HUES48 (cell line): ENCODE measurements at regions not wholly inside any gene's neighbourhood (a gene's known extent, or its start where the extent isn't known, plus 50 kb on each side); places are given as distances from the start of the nearest gene placed in this dataset.

Experiments
- H3K27ac ChIP-seq: one replicate; pipeline ENCODE4 v1.7.0; 2013; ENCODE audit warnings: low read depth, low read length, inconsistent platforms
- H3K27me3 ChIP-seq: 2 replicates; pipeline ENCODE4 v1.6.1; 2013; ENCODE audit warnings: mild to moderate bottlenecking, low read length; ENCODE audit not compliant: control insufficient read depth, insufficient read depth
- H3K36me3 ChIP-seq: 2 replicates; pipeline ENCODE4 v1.6.1; 2013; ENCODE audit warnings: low read length; ENCODE audit not compliant: control insufficient read depth, insufficient read depth
- H3K4me1 ChIP-seq: 2 replicates; pipeline ENCODE4 v1.6.1; 2013; ENCODE audit warnings: mild to moderate bottlenecking, low read length; ENCODE audit not compliant: control insufficient read depth, insufficient read depth
- H3K4me3 ChIP-seq: 2 replicates; pipeline ENCODE4 v1.5.1; 2013; ENCODE audit warnings: mild to moderate bottlenecking, low read depth, low read length
- H3K9ac ChIP-seq: 2 replicates; pipeline ENCODE4 v1.6.1; 2013; ENCODE audit warnings: mild to moderate bottlenecking, low read depth, low read length, moderate library complexity
- H3K9me3 ChIP-seq: 2 replicates; pipeline ENCODE4 v1.6.1; 2013; ENCODE audit warnings: low read length; ENCODE audit not compliant: control insufficient read depth, insufficient read depth

DNA sequence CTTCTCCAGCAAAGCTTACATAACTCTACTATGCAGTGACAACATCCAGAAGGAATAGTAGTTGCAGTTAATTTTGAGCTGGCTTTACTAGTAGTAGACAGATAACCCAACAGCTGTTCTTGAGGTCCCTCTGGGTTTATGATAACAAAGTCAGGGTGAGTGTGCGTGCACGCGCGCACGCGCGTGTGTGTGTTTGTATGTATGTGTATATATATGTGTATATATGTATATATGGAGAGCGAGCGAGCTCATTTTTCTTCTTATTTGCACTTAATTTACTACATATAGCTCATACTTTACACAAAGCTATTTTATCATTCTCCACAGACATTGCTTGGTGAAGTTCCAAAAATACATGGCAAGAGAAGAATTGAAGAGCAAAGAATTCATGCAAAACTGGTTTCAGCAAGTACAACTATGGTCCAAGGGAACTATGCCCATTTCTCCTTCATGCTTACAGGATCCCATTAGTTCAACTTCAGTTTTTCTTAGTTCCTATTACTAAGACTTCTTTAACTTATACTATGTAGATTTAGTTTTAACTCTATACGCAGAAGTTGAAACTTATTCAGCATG lies 105.9 kb upstream of the TMEM168 start:
- Histone ChIP-seq H3K27ac (no peak overlapping the region), H3K9me3 (peaks cover 2% of the 10 kb centered on the region; the same call in 1 of the 2 replicates), H3K9ac (no peak overlapping the region), H3K4me1 (no peaks in the 10 kb centered on the region), H3K36me3 (peaks cover 20% of the 10 kb centered on the region; the same call in 1 of the 2 replicates), H3K27me3 (no peaks in the 10 kb centered on the region), H3K4me3 (no peak overlapping the region)

GRCh38 chr7:112892263-112892662 lies 102.1 kb upstream of the TMEM168 start:
- Histone ChIP-seq H3K4me1 (peaks cover 15% of the 10 kb centered on the region), H3K27ac (no peak overlapping the region)

DNA sequence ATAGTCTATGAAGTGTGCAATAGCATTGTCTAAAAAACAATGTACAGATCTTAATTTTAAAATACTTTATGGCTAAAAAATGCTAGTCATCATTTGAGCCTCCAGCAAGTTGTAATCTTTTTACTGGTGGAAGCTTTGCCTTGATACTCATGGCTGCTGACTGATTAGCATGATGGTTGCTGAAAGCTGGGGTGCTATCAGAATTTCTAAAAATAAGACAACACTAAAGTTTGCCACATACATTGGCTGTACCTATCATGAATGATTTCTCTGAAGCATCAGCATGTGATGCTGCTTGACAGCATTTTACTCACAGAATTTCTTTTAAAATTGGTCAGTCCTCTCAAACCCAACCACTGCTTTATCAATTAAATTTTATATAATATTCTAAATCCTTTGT lies 101.5 kb upstream of the TMEM168 start:
- no peak overlapping the region for H3K4me3 ChIP-seq
- H3K27ac ChIP-seq: no peak overlapping the region
- no peak overlapping the region for H3K9ac ChIP-seq
- peaks cover 20% of the 10 kb centered on the region; the same call in 1 of the 2 replicates for H3K36me3 ChIP-seq
- peaks cover 15% of the 10 kb centered on the region for H3K4me1 ChIP-seq
- no peaks in the 10 kb centered on the region for H3K27me3 ChIP-seq
- no peaks in the 10 kb centered on the region for H3K9me3 ChIP-seq

More at GRCh38 chr7:112892263-112892662, 102.1 kb upstream of the TMEM168 start:
- H3K27me3 ChIP-seq: no peaks in the 10 kb centered on the region
- no peaks in the 10 kb centered on the region for H3K9me3 ChIP-seq
- no peak overlapping the region for H3K9ac ChIP-seq
- peaks cover 20% of the 10 kb centered on the region; the same call in 1 of the 2 replicates for H3K36me3 ChIP-seq
- H3K4me3 ChIP-seq: no peak overlapping the region

DNA sequence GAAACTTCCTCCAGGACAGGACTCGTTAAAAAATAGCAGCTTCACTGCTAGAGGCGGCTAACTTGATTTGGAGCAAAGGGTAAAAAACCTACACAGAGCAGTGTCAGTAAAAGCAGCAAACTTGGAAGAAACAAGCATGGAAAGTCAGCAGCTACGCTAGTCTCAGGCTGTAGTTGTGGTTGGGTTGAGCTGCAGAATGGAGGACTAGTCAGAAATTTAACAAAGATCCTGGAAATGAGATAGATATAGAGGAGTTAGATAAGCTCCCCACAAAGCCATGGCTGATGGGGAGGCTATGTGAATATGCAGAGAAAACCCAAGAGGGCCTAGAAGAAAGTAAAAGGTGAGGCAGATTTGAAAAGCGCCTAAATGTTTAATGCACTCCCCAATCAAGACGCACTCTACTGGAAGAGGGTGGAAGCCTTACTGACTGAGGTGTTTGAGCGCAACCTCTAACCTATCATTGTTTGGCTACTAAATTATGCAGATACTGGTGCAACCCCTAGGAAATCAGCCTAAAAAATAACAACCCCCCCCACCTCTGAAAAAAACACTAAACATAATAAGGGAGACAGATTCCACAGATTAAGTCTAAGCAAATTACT lies 99.7 kb upstream of the TMEM168 start:
- peaks cover 15% of the 10 kb centered on the region; the same call in 1 of the 2 replicates for H3K36me3 ChIP-seq
- H3K4me3 ChIP-seq: no peak overlapping the region
- no peak overlapping the region for H3K27ac ChIP-seq
- no peak overlapping the region for H3K9ac ChIP-seq
- H3K9me3 ChIP-seq: no peaks in the 10 kb centered on the region
- H3K4me1 ChIP-seq: peaks cover 15% of the 10 kb centered on the region
- no peaks in the 10 kb centered on the region for H3K27me3 ChIP-seq

- Histone ChIP-seq H3K27me3 (no peaks in the 10 kb centered on the region), H3K4me1 (peaks cover 15% of the 10 kb centered on the region), H3K4me3 (no peak overlapping the region), H3K9me3 (no peaks in the 10 kb centered on the region), H3K27ac (no peak overlapping the region), H3K9ac (no peak overlapping the region), H3K36me3 (peaks cover 9% of the 10 kb centered on the region; the same call in 1 of the 2 replicates)
Observed at GRCh38 chr7:112889268-112889667, 99.1 kb upstream of the TMEM168 start.

DNA sequence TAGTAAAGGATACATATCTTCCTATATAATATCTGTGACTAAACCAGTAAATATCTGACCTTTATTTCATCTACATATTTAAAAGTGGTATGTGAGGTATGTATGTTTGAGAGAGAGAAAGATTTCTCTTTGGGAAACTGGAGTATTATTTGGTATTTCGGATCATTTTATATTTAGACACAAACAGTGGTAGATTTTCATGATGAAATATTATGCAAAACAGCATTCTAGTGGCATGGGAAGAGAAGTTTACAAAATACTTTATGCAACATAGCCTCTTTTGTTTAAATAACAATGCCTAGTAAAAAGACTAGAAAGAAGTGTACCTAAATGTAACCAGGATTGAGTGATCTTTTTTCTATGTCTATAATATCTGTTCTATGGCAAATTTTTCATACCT lies 98.6 kb upstream of the TMEM168 start:
- no peaks in the 10 kb centered on the region for H3K27me3 ChIP-seq
- H3K9me3 ChIP-seq: no peaks in the 10 kb centered on the region
- H3K4me3 ChIP-seq: no peak overlapping the region
- no peak overlapping the region for H3K9ac ChIP-seq
- H3K4me1 ChIP-seq: peaks cover 15% of the 10 kb centered on the region
- 0 out of 2 replicates have a peak, but pooled peaks cover 7% of the 10 kb centered on the region for H3K36me3 ChIP-seq
- H3K27ac ChIP-seq: no peak overlapping the region

DNA sequence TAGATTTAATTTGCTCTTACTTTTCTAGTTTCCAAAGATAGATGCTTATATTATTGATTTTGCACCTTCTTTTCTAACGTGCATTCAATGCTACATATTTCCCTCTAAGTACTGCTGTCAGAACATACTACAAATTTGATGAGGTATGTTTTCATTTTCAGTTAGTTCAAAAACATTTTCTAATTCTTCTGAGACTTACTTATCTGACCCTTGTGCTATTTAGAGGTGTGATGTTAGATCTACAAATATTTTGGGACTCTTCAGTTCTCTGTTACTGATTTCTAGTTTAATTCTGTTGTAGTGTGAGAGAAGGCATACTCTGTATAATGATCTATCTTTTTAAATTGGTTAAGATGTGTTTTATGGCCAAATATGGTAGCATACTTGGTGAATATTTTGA lies 97.8 kb upstream of the TMEM168 start:
- Histone ChIP-seq H3K9ac (no peak overlapping the region), H3K9me3 (no peaks in the 10 kb centered on the region), H3K27me3 (no peaks in the 10 kb centered on the region), H3K4me1 (peaks cover 15% of the 10 kb centered on the region), H3K36me3 (0 out of 2 replicates have a peak, but pooled peaks cover 2% of the 10 kb centered on the region), H3K27ac (no peak overlapping the region), H3K4me3 (no peak overlapping the region)

DNA sequence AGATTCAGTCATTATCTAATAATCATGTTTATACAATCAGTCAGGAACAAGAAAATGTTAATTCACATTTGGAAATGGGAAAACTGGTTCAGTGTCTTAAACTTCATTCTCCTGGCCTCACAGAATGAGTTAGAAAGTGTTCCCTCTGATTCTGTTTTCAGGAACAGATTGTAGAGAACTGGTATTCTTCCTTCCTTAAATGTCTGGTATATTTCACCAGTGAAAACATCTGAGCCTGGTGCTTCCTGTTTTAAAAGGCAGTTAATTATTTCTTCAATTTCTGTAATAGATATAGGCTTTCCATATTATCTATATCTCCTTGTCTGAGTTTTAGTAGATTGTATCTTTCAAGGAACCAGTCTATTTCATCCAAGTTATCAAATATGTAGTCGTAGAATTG lies 97.1 kb upstream of the TMEM168 start:
- Histone ChIP-seq H3K36me3 (no peaks in the 10 kb centered on the region), H3K27ac (no peak overlapping the region), H3K27me3 (no peaks in the 10 kb centered on the region), H3K4me1 (peaks cover 15% of the 10 kb centered on the region), H3K4me3 (no peak overlapping the region), H3K9me3 (no peaks in the 10 kb centered on the region), H3K9ac (no peak overlapping the region)

DNA sequence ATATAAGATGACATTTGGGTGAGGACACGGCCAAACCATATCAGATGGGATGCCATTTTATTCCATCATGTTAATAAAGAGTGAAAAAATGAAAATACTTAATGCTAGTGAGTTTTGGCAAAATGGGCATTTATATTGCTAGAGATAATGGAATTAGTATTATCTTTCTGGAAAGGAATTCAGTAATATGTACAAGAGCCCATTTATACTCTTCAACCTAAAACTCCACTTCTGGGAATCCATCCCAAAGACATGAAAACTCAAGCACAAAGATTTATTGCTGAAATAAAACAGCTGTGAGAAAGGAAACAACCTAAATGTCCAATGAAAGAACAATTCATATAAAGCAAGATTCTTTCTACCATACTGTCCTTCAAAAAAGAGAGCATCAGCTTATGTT lies 96.0 kb upstream of the TMEM168 start:
- Histone ChIP-seq H3K27me3 (no peaks in the 10 kb centered on the region), H3K27ac (no peak overlapping the region), H3K9me3 (no peaks in the 10 kb centered on the region), H3K36me3 (no peaks in the 10 kb centered on the region), H3K4me3 (no peak overlapping the region), H3K9ac (no peak overlapping the region), H3K4me1 (peaks cover 15% of the 10 kb centered on the region)

DNA sequence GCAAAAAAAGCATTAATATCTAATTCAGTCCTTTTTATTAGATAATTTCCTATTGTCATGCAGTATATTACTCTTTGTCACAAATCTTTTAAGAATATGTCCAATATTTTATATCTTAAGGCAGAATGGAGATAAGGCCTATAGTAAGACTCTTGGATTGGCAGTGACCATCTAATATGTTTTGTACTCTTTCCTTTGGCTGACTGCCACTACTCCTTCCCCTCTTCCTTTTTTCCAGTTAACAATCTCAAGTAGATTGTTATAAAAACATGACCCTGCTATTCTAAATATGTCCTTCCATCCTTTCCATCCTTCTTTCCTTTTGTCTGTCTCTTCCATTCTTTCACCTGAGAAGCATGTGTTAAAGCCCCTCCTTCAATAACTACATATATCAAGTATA lies 92.8 kb upstream of the TMEM168 start:
- no peak overlapping the region for H3K4me3 ChIP-seq
- H3K36me3 ChIP-seq: peaks cover under 1% of the 10 kb centered on the region; the same call in 1 of the 2 replicates
- no peaks in the 10 kb centered on the region for H3K9me3 ChIP-seq
- H3K27me3 ChIP-seq: no peaks in the 10 kb centered on the region
- no peaks in the 10 kb centered on the region for H3K4me1 ChIP-seq
- no peak overlapping the region for H3K9ac ChIP-seq
- no peak overlapping the region for H3K27ac ChIP-seq

DNA sequence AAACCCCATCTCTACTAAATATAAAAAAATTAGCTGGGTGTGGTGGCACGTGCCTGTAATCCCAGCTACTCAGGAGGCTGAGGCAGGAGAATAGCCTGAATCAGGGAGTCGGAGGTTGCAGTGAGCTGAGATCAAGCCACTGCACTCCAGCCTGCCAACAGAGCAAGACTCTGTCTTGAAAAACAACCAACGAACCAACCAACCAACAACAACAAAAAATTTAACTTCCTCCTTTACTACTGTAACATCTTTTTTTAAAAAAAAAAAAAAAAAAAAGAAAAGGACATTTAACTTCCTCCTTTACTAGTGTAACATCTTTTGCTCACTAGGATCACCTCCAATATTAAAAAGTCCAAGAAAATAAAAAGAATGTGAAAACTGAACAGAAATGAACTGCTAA lies 92.3 kb upstream of the TMEM168 start:
- Histone ChIP-seq H3K27ac (no peak overlapping the region), H3K4me1 (no peaks in the 10 kb centered on the region), H3K9ac (no peak overlapping the region), H3K36me3 (peaks cover 6% of the 10 kb centered on the region; the same call in 1 of the 2 replicates), H3K4me3 (no peak overlapping the region), H3K27me3 (no peaks in the 10 kb centered on the region), H3K9me3 (no peaks in the 10 kb centered on the region)
